ENCODE measurements at regions not wholly inside any gene's neighbourhood (a gene's known extent, or its start where the extent isn't known, plus 50 kb on each side); places are given as distances from the start of the nearest gene placed in this dataset.
A peak's percentile ranks its signal among the peaks of the same experiment; 100 is the strongest.

DNA sequence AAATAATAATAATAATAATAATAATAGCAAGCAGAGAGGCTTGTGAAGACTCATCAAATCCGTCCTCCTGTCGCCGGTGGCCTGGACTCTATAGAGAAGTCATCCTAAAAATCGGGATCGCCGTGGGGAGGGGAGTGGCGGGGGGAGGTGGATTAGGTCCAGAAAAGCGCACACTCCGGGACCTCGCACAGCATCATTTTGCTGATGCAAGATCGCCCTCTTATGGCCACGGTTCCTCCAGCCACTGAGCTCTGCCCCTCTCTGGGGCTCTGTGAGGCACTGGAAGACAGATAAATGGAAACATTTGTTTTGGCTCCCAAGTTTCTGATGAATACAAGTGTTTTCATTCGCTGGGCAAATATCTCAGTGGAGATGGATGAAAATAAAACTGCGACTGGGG is 612.0 kb downstream of the MATN1 start:
- no peaks in the 10 kb centered on the region for H3K9me3 ChIP-seq
- TF ChIP-seq, protein P1, sequence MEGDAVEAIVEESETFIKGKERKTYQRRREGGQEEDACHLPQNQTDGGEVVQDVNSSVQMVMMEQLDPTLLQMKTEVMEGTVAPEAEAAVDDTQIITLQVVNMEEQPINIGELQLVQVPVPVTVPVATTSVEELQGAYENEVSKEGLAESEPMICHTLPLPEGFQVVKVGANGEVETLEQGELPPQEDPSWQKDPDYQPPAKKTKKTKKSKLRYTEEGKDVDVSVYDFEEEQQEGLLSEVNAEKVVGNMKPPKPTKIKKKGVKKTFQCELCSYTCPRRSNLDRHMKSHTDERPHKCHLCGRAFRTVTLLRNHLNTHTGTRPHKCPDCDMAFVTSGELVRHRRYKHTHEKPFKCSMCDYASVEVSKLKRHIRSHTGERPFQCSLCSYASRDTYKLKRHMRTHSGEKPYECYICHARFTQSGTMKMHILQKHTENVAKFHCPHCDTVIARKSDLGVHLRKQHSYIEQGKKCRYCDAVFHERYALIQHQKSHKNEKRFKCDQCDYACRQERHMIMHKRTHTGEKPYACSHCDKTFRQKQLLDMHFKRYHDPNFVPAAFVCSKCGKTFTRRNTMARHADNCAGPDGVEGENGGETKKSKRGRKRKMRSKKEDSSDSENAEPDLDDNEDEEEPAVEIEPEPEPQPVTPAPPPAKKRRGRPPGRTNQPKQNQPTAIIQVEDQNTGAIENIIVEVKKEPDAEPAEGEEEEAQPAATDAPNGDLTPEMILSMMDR (IDR thresholded peaks at IDR 0.05) = peak; percentile 13
- no peak overlapping the region for H3K4me3 ChIP-seq
- H3K36me3 ChIP-seq (ENCODE audit: low read depth) = no peaks in the 10 kb centered on the region
- intact Hi-C loops (cut with DNase I, micrococcal nuclease) = no loop called here
- H3K4me1 ChIP-seq (ENCODE audit: low read depth) = no peaks in the 10 kb centered on the region
- DNase-seq = peak in 2 of 3 donors; percentile 66 to 76
- ATAC-seq = peak; percentile 75

DNA sequence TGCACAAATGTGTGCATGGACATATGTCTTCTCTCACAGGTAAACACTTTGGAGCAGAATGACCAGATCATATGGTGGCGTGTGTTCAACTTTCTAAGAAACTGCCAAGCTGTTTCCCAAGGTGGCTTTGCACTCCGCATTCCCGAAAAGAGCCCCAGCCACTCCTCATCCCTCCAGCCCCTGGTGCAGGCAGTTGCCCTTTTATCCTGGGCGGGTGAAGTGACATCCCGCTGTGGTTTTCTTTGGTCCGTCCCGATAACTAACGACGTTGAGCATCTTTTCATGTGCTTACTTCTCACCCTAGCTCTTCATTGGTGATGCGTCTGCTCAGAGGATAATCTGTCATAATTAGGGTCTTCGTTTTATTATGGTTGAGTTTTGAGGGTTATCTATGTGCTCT is 612.5 kb downstream of the MATN1 start:
- no peaks in the 10 kb centered on the region for H3K9me3 ChIP-seq
- H3K36me3 ChIP-seq (ENCODE audit: low read depth) = no peaks in the 10 kb centered on the region
- H3K4me1 ChIP-seq (ENCODE audit: low read depth) = no peaks in the 10 kb centered on the region
- ATAC-seq (no peak), DNase-seq (no peak)
- TF ChIP-seq, protein P1 (IDR thresholded peaks at IDR 0.05) = no peak
- H3K4me3 ChIP-seq = no peak overlapping the region
- intact Hi-C loops (cut with DNase I, micrococcal nuclease) = no loop called here

DNA sequence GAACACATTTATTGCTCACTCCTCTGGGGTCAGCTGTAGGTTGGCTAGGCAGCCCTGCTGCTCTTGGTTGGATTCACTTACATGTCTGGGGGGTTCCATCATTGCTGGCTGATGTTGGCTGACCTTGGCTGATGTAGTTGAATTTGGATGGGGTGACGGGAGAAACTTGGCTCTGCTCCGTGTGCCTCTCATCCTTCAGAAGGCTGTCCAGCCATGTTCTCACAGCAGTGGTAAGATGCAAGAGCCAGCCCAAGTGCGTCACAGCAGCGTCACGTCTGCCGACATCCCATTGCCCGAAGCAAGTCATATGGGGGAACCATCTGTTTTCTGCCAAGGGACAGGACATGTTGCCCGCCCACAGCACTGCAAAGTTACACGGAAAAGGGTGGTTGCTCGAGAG is 613.5 kb downstream of the MATN1 start:
- H3K36me3 ChIP-seq (ENCODE audit: low read depth) = no peaks in the 10 kb centered on the region
- no peaks in the 10 kb centered on the region for H3K4me1 ChIP-seq (ENCODE audit: low read depth)
- intact Hi-C loops (cut with DNase I, micrococcal nuclease) = no loop called here
- no peak overlapping the region for H3K4me3 ChIP-seq
- TF ChIP-seq, protein P1 (IDR thresholded peaks at IDR 0.05) = no peak
- ATAC-seq = peak; percentile 19
- no peaks in the 10 kb centered on the region for H3K9me3 ChIP-seq
- DNase-seq = no peak

DNA sequence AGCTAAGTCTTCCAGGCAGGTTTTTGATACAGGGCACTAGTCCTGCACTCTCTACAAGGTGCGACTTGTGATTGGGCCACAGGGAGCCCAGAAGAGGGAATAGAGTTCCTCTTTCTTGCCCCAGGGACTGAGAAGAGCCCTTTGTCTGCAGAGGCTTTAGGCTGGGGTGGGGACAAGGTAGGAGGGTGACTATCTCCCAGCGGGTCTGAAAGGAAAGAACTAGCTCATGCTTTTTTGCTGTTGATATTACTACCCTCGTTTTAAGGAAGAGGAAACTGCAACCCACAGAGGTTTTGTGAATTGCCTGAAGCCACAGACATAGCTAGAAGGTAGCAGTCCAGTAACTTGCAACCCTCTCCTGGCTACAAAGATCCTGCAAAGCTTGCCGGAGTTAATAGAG is 615.2 kb downstream of the MATN1 start:
- H3K4me3 ChIP-seq = no peak overlapping the region
- no peaks in the 10 kb centered on the region for H3K4me1 ChIP-seq (ENCODE audit: low read depth)
- no peaks in the 10 kb centered on the region for H3K36me3 ChIP-seq (ENCODE audit: low read depth)
- no peaks in the 10 kb centered on the region for H3K9me3 ChIP-seq
- DNase-seq (no peak), ATAC-seq (no peak)
- intact Hi-C loops (cut with DNase I, micrococcal nuclease) = no loop called here
- TF ChIP-seq, protein P1 (IDR thresholded peaks at IDR 0.05) = no peak

DNA sequence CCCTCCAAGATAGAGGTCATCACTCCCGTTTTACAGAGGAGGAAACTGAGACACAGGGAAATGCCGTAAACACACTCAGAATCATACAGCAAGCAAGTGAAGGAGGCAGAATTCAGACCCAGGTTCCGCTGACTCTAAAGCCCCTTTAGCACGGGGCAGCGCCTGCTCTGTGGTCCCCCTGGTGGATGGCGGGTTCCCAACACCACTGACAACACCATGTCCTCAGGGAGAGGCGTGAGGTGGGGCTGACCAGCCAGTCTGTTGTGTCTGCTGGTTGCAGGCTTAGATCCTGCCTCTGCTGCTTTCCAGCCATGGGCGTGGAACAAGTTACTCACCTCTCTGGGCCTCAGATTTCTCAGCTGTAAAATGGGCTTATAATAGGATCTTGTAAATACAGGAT is 617.3 kb downstream of the MATN1 start:
- no peaks in the 10 kb centered on the region for H3K36me3 ChIP-seq (ENCODE audit: low read depth)
- no peaks in the 10 kb centered on the region for H3K9me3 ChIP-seq
- peak; percentile 61 for ATAC-seq
- no peak overlapping the region for H3K4me3 ChIP-seq
- no peaks in the 10 kb centered on the region for H3K4me1 ChIP-seq (ENCODE audit: low read depth)
- DNase-seq = peak in 2 of 3 donors; percentile 42 to 47
- intact Hi-C loops (cut with DNase I, micrococcal nuclease) = no loop called here
- TF ChIP-seq, protein P1 (IDR thresholded peaks at IDR 0.05) = no peak

DNA sequence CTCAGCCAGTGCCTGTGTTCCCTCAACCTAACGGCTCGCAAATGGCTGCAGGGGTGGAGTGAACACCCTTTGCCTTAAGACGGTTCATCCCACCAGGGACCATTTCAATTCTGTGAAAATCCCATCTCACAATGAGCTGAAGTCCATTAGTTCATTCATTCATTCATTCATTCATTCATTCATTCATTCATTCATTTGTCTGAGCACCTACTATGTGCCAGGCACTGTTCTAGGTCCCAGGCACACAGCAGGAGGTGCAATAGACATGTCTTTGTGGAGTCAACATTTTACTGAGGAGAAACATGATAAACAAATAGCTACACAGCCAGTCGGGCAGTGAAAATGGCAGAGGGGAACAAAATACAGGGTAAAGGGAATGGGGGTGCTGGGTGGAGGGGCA is 618.8 kb downstream of the MATN1 start:
- TF ChIP-seq, protein P1 (IDR thresholded peaks at IDR 0.05) = no peak
- H3K36me3 ChIP-seq (ENCODE audit: low read depth) = no peaks in the 10 kb centered on the region
- no peak for DNase-seq
- ATAC-seq = no peak
- intact Hi-C loops (cut with DNase I, micrococcal nuclease) = no loop called here
- H3K4me3 ChIP-seq = no peak overlapping the region
- H3K4me1 ChIP-seq (ENCODE audit: low read depth) = no peaks in the 10 kb centered on the region
- no peaks in the 10 kb centered on the region for H3K9me3 ChIP-seq

Measured in mucosa of descending colon (tissue), 3 donors.